Transverse colon (tissue), 3 donors: ENCODE measurements at regions not wholly inside any gene's neighbourhood (a gene's known extent, or its start where the extent isn't known, plus 50 kb on each side); places are given as distances from the start of the nearest gene placed in this dataset.

Experiments
- CTCF ChIP-seq, 5 experiments: fragments of 200-600 bp in 3 of 5; fragments of 450-650 bp in 2 of 5; sonication (generic) in 3 of 5; IDR thresholded peaks; 1 replicate in 2 of 5; 2 replicates in 3 of 5; pipeline ENCODE4 v1.5.1; 2016 to 2017; ENCODE audit warnings: antibody characterized with exemption in 5 of 5, inconsistent platforms in 3 of 5, mild to moderate bottlenecking in 2 of 5, moderate library complexity in 1 of 5
- POLR2A ChIP-seq: fragments of 450-650 bp; IDR thresholded peaks from one replicate; pipeline ENCODE4 v1.6.1; 2016; ENCODE audit warnings: antibody characterized with exemption, mild to moderate bottlenecking, moderate library complexity

GRCh38 chr12:97203408-97203807, 259.2 kb upstream of the RMST start:
- TF ChIP-seq CTCF (IDR thresholded peaks at IDR 0.05) (no peak), POLR2A (no peak)
